CD4-positive, alpha-beta T cell treated with Interleukin-15 for 1 hour (primary cell): ENCODE measurements at regions not wholly inside any gene's neighbourhood (a gene's known extent, or its start where the extent isn't known, plus 50 kb on each side); places are given as distances from the start of the nearest gene placed in this dataset.
A peak's percentile ranks its signal among the peaks of the same experiment; 100 is the strongest.
"Not testable (repeated sequence)": the region's sequence is repeated elsewhere in the genome, so short reads cannot be mapped to it uniquely, and the experiment has no call there.

Experiments used
- DNase-seq: peaks from one replicate; pipeline ENCODE4 v3.0.0-alpha.2; 2020

GRCh38 chr9:6103911-6104310 is 88.5 kb upstream of the RANBP6 start:
- not testable (repeated sequence) for DNase-seq

- not testable (repeated sequence) for DNase-seq
Observed at GRCh38 chr9:6102336-6102987, 87.0 kb upstream of the RANBP6 start.

- DNase-seq: not testable (repeated sequence)
Observed at GRCh38 chr9:6101725-6102124, 86.3 kb upstream of the RANBP6 start.

- not testable (repeated sequence) for DNase-seq
Observed at GRCh38 chr9:6099346-6099745, 83.9 kb upstream of the RANBP6 start.

- DNase-seq: no peak
Observed at GRCh38 chr9:6098431-6098830, 83.0 kb upstream of the RANBP6 start.

GRCh38 chr9:6096821-6097220 is 81.4 kb upstream of the RANBP6 start:
- DNase-seq: no peak

- no peak for DNase-seq
Observed at GRCh38 chr9:6090277-6091210, 75.1 kb upstream of the RANBP6 start.

GRCh38 chr9:6089300-6089699 is 73.9 kb upstream of the RANBP6 start:
- DNase-seq: no peak

- no peak for DNase-seq
Observed at GRCh38 chr9:6086006-6086655, 70.7 kb upstream of the RANBP6 start.

GRCh38 chr9:6080154-6080716 is 64.8 kb upstream of the RANBP6 start:
- DNase-seq: peak; percentile 76

- no peak for DNase-seq
Observed at GRCh38 chr9:6079386-6079785, 64.0 kb upstream of the RANBP6 start.

- DNase-seq: no peak
Observed at GRCh38 chr9:6078382-6079105, 63.1 kb upstream of the RANBP6 start.

- no peak for DNase-seq
Observed at GRCh38 chr9:6076851-6077250, 61.4 kb upstream of the RANBP6 start.

- DNase-seq: no peak
Observed at GRCh38 chr9:6073731-6074130, 58.3 kb upstream of the RANBP6 start.

- no peak for DNase-seq
Observed at GRCh38 chr9:6072865-6073264, 57.4 kb upstream of the RANBP6 start.

- DNase-seq: no peak
Observed at GRCh38 chr9:6072453-6072852, 57.0 kb upstream of the RANBP6 start.

GRCh38 chr9:6068983-6069382 is 53.6 kb upstream of the RANBP6 start:
- peak; percentile 30 for DNase-seq

- DNase-seq: no peak
Observed at GRCh38 chr9:6067426-6067825, 52.0 kb upstream of the RANBP6 start.
